GM12801 (cell line): ENCODE measurements at regions not wholly inside any gene's neighbourhood (a gene's known extent, or its start where the extent isn't known, plus 50 kb on each side); places are given as distances from the start of the nearest gene placed in this dataset.

ENCODE experiments used
- CTCF ChIP-seq: IDR thresholded peaks from one replicate; pipeline ENCODE4 v1.5.1; 2011; ENCODE audit warnings: control low read depth; ENCODE audit not compliant: insufficient read length; ENCODE audit errors: extremely low read depth

- TF ChIP-seq CTCF: no peak
Observed at GRCh38 chr1:199751506-199751905, 276.0 kb upstream of the NR5A2 start.

DNA sequence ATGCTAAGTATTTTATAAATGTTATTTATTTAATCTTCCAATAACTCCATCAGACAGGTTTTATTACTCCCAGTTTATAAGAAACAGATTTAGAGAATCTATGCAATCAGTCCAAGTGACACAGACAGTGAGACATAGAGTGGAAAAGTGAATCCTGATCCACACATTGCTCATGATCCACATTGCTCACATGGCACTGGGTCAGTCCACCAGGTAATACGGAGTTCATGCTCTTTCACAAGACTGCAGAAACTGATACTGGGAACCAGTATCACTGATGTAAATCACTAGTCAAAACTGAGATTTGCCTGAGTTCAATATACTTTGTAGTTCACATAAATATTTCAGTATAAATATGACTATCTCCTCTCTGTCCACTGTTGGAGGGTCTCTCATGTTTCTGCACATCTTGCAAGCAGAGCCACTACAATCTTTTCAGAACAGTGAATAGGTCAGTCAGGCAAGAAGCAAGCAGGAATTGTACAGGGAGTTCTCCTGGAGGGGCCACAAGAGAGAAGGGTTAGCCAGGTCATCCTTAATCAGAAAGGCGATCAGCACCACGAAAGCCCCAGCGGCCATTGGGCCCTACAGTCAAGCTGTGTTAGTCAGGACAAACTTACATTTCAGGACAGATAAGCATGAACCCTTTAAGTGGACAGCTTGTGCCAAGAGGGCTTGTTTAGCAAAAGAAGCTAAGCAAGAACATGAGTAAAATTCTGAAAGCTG lies 275.4 kb upstream of the NR5A2 start:
- TF ChIP-seq CTCF: no peak

- TF ChIP-seq CTCF: no peak
Observed at GRCh38 chr1:199752688-199753027, 274.9 kb upstream of the NR5A2 start.

DNA sequence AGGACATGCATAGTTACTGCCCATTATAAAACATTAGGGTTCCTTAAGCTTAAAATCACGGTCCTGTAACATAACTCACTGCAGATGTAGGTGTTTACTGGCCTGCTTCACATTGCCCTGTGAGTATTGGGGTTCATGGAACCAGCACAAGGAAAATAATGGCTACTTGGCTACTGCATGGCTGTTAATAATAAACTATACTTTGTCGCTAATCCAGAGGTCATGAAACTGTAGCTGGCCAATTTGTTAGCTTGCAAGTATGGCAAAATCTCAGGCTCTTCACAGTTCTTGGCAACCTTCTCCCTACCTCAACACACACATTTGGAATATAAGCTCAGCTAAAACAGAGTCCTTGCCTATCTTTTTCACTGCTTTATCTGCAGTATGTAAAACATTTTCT lies 274.0 kb upstream of the NR5A2 start:
- no peak for TF ChIP-seq CTCF

GRCh38 chr1:199756066-199756465 lies 271.4 kb upstream of the NR5A2 start:
- no peak for TF ChIP-seq CTCF

GRCh38 chr1:199758626-199759255 lies 268.8 kb upstream of the NR5A2 start:
- TF ChIP-seq CTCF: no peak

DNA sequence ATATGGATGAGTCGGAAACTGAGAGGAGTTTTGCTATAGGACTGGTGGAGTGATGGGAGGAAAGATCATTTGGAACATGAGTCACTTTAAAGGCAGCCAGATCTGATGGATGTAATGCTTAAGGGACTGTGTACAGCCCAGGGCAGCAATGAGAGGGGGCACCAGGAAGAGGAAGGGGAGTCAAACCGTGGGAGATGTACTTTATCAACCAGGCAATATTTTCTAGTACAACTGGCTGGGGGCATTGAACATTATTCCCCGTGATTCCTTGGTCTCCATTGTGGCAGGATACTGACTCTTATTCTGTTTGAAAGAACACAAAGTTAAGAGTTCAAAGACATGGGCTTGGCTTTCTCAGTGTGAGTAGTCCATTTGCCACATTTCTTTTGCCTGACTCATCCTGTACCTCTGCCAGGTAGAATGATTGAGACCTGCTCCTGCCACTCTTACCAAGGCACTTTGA lies 268.2 kb upstream of the NR5A2 start:
- no peak for TF ChIP-seq CTCF
